GM12878 (cell line): ENCODE measurements at regions not wholly inside any gene's neighbourhood (a gene's known extent, or its start where the extent isn't known, plus 50 kb on each side); places are given as distances from the start of the nearest gene placed in this dataset.

Source experiments
- ATAC-seq: fragments of 200-7000 bp; cut with Tn5 transposase; 3 replicates; pipeline ENCODE4 v1.9.1; 2020; ENCODE audit warnings: mild to moderate bottlenecking, moderate library complexity
- BruUV-seq: library from RNA; stranded (reverse); fragments of 400-500 nt; replicated peaks from 2 replicates; lab custom pipeline; 2021; lab: Mats Ljungman, UMichigan
- CTCF ChIA-PET: fragments of 300-600 bp; sonication (Branson Sonifier 250); formaldehyde crosslinking; extraction: SDS; loops from one replicate; lab custom pipeline; 2021; ENCODE audit warnings: inconsistent platforms; lab: Yijun Ruan, JAX
- POLR2A ChIA-PET: fragments of 350-600 bp; formaldehyde crosslinking; extraction: SDS; loops from one replicate; lab custom pipeline; 2021; ENCODE audit warnings: inconsistent platforms; lab: Charles Lee
- RAD21 ChIA-PET: fragments of 300-600 bp; sonication (Branson Sonifier 250); formaldehyde crosslinking; loops from one replicate; lab custom pipeline; 2023; ENCODE audit warnings: antibody characterized with exemption; ENCODE audit not compliant: unreplicated experiment; lab: Charles Lee
- SMC1A ChIA-PET: fragments of 300-600 bp; sonication (Branson Sonifier 250); formaldehyde crosslinking; loops from one replicate; lab custom pipeline; 2023; ENCODE audit not compliant: unreplicated experiment, uncharacterized antibody; lab: Charles Lee
- DNase-seq: peaks from one replicate; pipeline ENCODE4 v3.0.0-alpha.2; 2011; ENCODE audit warnings: low read depth, low spot score
- FAIRE-seq: peaks from 3 replicates; lab custom pipeline; 2011; peaks lifted over from hg19 to GRCh38; lab: Jason Lieb, UNC
- H2AFZ ChIP-seq: 2 replicates; pipeline ENCODE4 v1.6.0; 2011; ENCODE audit warnings: low read depth, low read length, control low read depth; ENCODE audit not compliant: control insufficient read depth
- H3K27ac ChIP-seq: 2 replicates; pipeline ENCODE4 v1.5.1; 2011; ENCODE audit warnings: control low read depth; ENCODE audit not compliant: control insufficient read depth, insufficient read depth
- H3K27me3 ChIP-seq, 2 experiments: replicated peaks in 1 of 2; 2 replicates each; pipeline versions ENCODE4 v1.6.0 to v1.6.1; 2011; ENCODE audit warnings: low read length in 1 of 2; ENCODE audit not compliant: control insufficient read depth in 2 of 2, insufficient read depth in 2 of 2
- H3K36me3 ChIP-seq, 2 experiments: 2 replicates each; pipeline ENCODE4 v1.5.1; 2011; ENCODE audit warnings: low read length in 1 of 2; ENCODE audit not compliant: control insufficient read depth in 2 of 2, insufficient read depth in 2 of 2
- H3K4me1 ChIP-seq: 2 replicates; pipeline ENCODE4 v1.6.1; 2011; ENCODE audit warnings: mild to moderate bottlenecking, low read length, moderate library complexity, mixed read lengths; ENCODE audit not compliant: control insufficient read depth, insufficient read depth
- H3K4me2 ChIP-seq: 2 replicates; pipeline ENCODE4 v1.6.0; 2011; ENCODE audit warnings: control low read depth; ENCODE audit not compliant: control insufficient read depth, insufficient read depth
- H3K4me3 ChIP-seq: fragments of 200-600 bp; sonication (generic); 2 replicates; pipeline ENCODE4 v1.5.1; 2016
- H3K79me2 ChIP-seq: 2 replicates; pipeline ENCODE4 v1.6.0; 2011; ENCODE audit warnings: low read length; ENCODE audit not compliant: control insufficient read depth, insufficient read depth
- H3K9ac ChIP-seq: 2 replicates; pipeline ENCODE4 v1.8.0; 2011; ENCODE audit warnings: low read length, control low read depth, mixed read lengths; ENCODE audit not compliant: control insufficient read depth, insufficient read depth
- H3K9me3 ChIP-seq: replicated peaks from 3 replicates; pipeline ENCODE4 v1.5.1; 2011; ENCODE audit warnings: mild to moderate bottlenecking, low read length; ENCODE audit not compliant: control insufficient read depth, insufficient read depth
- H4K20me1 ChIP-seq: 2 replicates; pipeline ENCODE4 v1.6.0; 2011; ENCODE audit not compliant: control insufficient read depth, insufficient read depth
- CBX3 ChIP-seq: fragments of 200-600 bp; sonication (generic); IDR thresholded peaks from 2 replicates; pipeline ENCODE4 v1.6.1; 2016; ENCODE audit warnings: low read depth, borderline replicate concordance
- CEBPZ ChIP-seq: fragments of 150-350 bp; IDR thresholded peaks from 2 replicates; pipeline ENCODE4 v1.6.1; 2016; ENCODE audit warnings: low read depth, low read length
- HCFC1 ChIP-seq: fragments of 150-350 bp; IDR thresholded peaks from 2 replicates; pipeline ENCODE4 v1.6.1; 2014; ENCODE audit warnings: low read length
- JUNB ChIP-seq: IDR thresholded peaks from 2 replicates; pipeline ENCODE4 v1.6.1; 2016; ENCODE audit warnings: antibody characterized with exemption, mild to moderate bottlenecking
- MAX ChIP-seq: IDR thresholded peaks from 2 replicates; pipeline ENCODE4 v1.6.1; 2012; ENCODE audit warnings: low read depth, low read length, improper control_type of control experiment
- MYC ChIP-seq: IDR thresholded peaks from 2 replicates; pipeline ENCODE4 v1.6.1; 2011; ENCODE audit warnings: mild to moderate bottlenecking, low read length, moderate library complexity, inconsistent platforms; ENCODE audit not compliant: insufficient read depth, insufficient replicate concordance, insufficient read length, severe bottlenecking
- NFYB ChIP-seq: IDR thresholded peaks from 2 replicates; pipeline ENCODE4 v1.6.1; 2011; ENCODE audit warnings: low read depth, mild to moderate bottlenecking, low read length, improper control_type of control experiment, moderate library complexity; ENCODE audit not compliant: insufficient read depth
- RB1 ChIP-seq: fragments of 450-650 bp; formaldehyde crosslinking; IDR thresholded peaks from 2 replicates; pipeline ENCODE4 v1.6.1; 2017; ENCODE audit warnings: mild to moderate bottlenecking, borderline replicate concordance
- RELB ChIP-seq: fragments of 450-650 bp; IDR thresholded peaks from 2 replicates; pipeline ENCODE4 v1.6.1; 2017; ENCODE audit warnings: low read depth, mild to moderate bottlenecking, moderate library complexity
- SUPT20H ChIP-seq: IDR thresholded peaks from 2 replicates; pipeline ENCODE4 v1.6.1; 2011; ENCODE audit warnings: low read depth, mild to moderate bottlenecking, low read length, moderate library complexity, borderline replicate concordance; ENCODE audit not compliant: control insufficient read depth
- ZBED1 ChIP-seq: IDR thresholded peaks from 2 replicates; pipeline ENCODE4 v1.6.1; 2016; ENCODE audit warnings: borderline replicate concordance
- ZNF24 ChIP-seq: fragments of 450-650 bp; IDR thresholded peaks from 2 replicates; pipeline ENCODE4 v1.6.1; 2017; ENCODE audit warnings: antibody characterized with exemption, mild to moderate bottlenecking
- ZNF687 ChIP-seq: fragments of 450-650 bp; IDR thresholded peaks from 2 replicates; pipeline ENCODE4 v1.6.1; 2017; ENCODE audit warnings: mild to moderate bottlenecking, moderate library complexity
- whole genome bisulfite sequencing: methylation state at CpG from one replicate; pipeline ENCODE4 v1.1.6; 2016; ENCODE audit warnings: low lambda C conversion rate; ENCODE audit not compliant: insufficient replicate concordance, insufficient coverage; ENCODE audit errors: missing lambda C conversion rate; 5-methylcytosine and 5-hydroxymethylcytosine counted together
- in situ Hi-C: fragments of 300-500 bp; cut with MboI; formaldehyde crosslinking; loops from 9 replicates; pipeline ENCODE4 v1.14.3; 2018; ENCODE audit warnings: mixed read lengths
- intact Hi-C: fragments of 100-400 bp; cut with micrococcal nuclease; formaldehyde crosslinking; loops from one replicate; pipeline ENCODE4 v1.14.2; 2022; ENCODE audit not compliant: unreplicated experiment

DNA sequence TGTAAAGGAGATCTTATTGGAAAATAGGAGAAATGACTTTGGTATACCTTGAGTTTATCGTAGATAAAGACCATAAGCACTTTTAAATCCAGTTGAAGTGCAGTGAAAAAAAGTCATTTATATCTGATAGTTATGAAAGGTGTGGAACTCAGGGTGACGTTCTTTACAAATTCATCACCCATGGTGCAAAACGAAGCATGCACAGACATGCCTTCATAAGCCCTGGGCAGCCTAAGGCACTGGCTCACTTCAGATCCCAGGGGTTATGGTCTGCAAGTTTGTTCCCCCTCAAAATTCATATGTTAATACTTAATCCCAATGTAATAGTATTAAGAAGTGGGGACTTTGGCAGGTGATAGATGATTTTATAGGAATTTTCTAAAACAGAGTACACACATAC lies 1216.4 kb upstream of the USP15 start:
- Histone ChIP-seq H3K36me3 (no peaks in the 10 kb centered on the region), H3K4me2 (no peak overlapping the region), H3K79me2 (no peaks in the 10 kb centered on the region), H2AFZ (no peak overlapping the region), H3K4me3 (no peak overlapping the region), H3K27me3 (no peaks in the 10 kb centered on the region), H3K9me3 (no peaks in the 10 kb centered on the region), H3K27ac (no peak overlapping the region), H3K4me1 (no peaks in the 10 kb centered on the region), H3K9ac (no peak overlapping the region), H4K20me1 (no peaks in the 10 kb centered on the region)
- intact Hi-C loops, result no loop called here
- WGBS, result 21% methylated on average over 3 of the region's 3 CpGs
- no peak for TF ChIP-seq RB1
- TF ChIP-seq ZBED1, result no peak
- TF ChIP-seq JUNB, result no peak
- no peak for TF ChIP-seq HCFC1
- TF ChIP-seq ZNF24, result no peak
- no peak for TF ChIP-seq MYC
- no peak for TF ChIP-seq SUPT20H
- no peak for TF ChIP-seq CBX3
- no peak for TF ChIP-seq CEBPZ
- no peak for TF ChIP-seq RELB
- no peak for TF ChIP-seq MAX
- no peak for TF ChIP-seq NFYB
- no peak for TF ChIP-seq ZNF687
- in situ Hi-C loops, result no loop called here
- DNase-seq, result no peak
- FAIRE-seq, result no peak
- no TSS peak for BruUV-seq
- CTCF ChIA-PET, result no interaction called here
- POLR2A ChIA-PET, result no interaction called here
- SMC1A ChIA-PET, result no interaction called here
- RAD21 ChIA-PET, result interaction anchor here (0.7 kb wide), 1 partner anchor 96 kb away, joined by 3 read pairs; no protein-coding TSS in a partner anchor
- ATAC-seq, result no peak
